Stimulated activated CD4-positive, alpha-beta T cell treated with anti-CD3 and anti-CD28 coated beads, Interleukin-15, amount 100 ng/mL, for 24 hours (primary cell): ENCODE measurements at regions not wholly inside any gene's neighbourhood (a gene's known extent, or its start where the extent isn't known, plus 50 kb on each side); places are given as distances from the start of the nearest gene placed in this dataset.
"Not testable (repeated sequence)": the region's sequence is repeated elsewhere in the genome, so short reads cannot be mapped to it uniquely, and the experiment has no call there.

Source experiments
- DNase-seq: peaks from one replicate; pipeline ENCODE4 v3.0.0-alpha.2; 2020

- no peak for DNase-seq
Measured at GRCh38 chr3:177340243-177340830, 143.1 kb upstream of the TBL1XR1 start.

- no peak for DNase-seq
Measured at GRCh38 chr3:177341736-177342419, 144.6 kb upstream of the TBL1XR1 start.

- no peak for DNase-seq
Measured at GRCh38 chr3:177343122-177343625, 145.9 kb upstream of the TBL1XR1 start.

- DNase-seq: peak; percentile 75
Measured at GRCh38 chr3:177345049-177345972, 148.0 kb upstream of the TBL1XR1 start.

- no peak for DNase-seq
Measured at GRCh38 chr3:177345973-177346503, 148.8 kb upstream of the TBL1XR1 start.

- DNase-seq: no peak
Measured at GRCh38 chr3:177346878-177347277, 149.6 kb upstream of the TBL1XR1 start.

- DNase-seq: no peak
Measured at GRCh38 chr3:177347611-177348010, 150.3 kb upstream of the TBL1XR1 start.

- no peak for DNase-seq
Measured at GRCh38 chr3:177348974-177349373, 151.7 kb upstream of the TBL1XR1 start.

- DNase-seq: no peak
Measured at GRCh38 chr3:177349384-177349783, 152.1 kb upstream of the TBL1XR1 start.

GRCh38 chr3:177350121-177350520, 152.8 kb upstream of the TBL1XR1 start:
- no peak for DNase-seq

GRCh38 chr3:177351206-177351605, 153.9 kb upstream of the TBL1XR1 start:
- DNase-seq: no peak

- peak; percentile 32 for DNase-seq
Measured at GRCh38 chr3:177351757-177352158, 154.5 kb upstream of the TBL1XR1 start.

GRCh38 chr3:177352424-177352823, 155.1 kb upstream of the TBL1XR1 start:
- no peak for DNase-seq

GRCh38 chr3:177353140-177353539, 155.9 kb upstream of the TBL1XR1 start:
- DNase-seq: no peak

GRCh38 chr3:177353879-177354278, 156.6 kb upstream of the TBL1XR1 start:
- not testable (repeated sequence) for DNase-seq

GRCh38 chr3:177354466-177354865, 157.2 kb upstream of the TBL1XR1 start:
- DNase-seq: no peak

GRCh38 chr3:177356113-177356512, 158.8 kb upstream of the TBL1XR1 start:
- DNase-seq: no peak

- DNase-seq: no peak
Measured at GRCh38 chr3:177356952-177357351, 159.7 kb upstream of the TBL1XR1 start.

- peak; percentile 48 for DNase-seq
Measured at GRCh38 chr3:177357352-177358090, 160.2 kb upstream of the TBL1XR1 start.

GRCh38 chr3:177358091-177358976, 161.1 kb upstream of the TBL1XR1 start:
- peak; percentile 75 for DNase-seq

- DNase-seq: peak; percentile 53
Measured at GRCh38 chr3:177358977-177359592, 161.8 kb upstream of the TBL1XR1 start.
